Hematopoietic multipotent progenitor cell treated with erythropoietin and hydrocortisone succinate and interleukin-3 and kit ligand, for 6 days (in vitro differentiated cells): ENCODE measurements at regions not wholly inside any gene's neighbourhood (a gene's known extent, or its start where the extent isn't known, plus 50 kb on each side); places are given as distances from the start of the nearest gene placed in this dataset.
"Not testable (repeated sequence)": the region's sequence is repeated elsewhere in the genome, so short reads cannot be mapped to it uniquely, and the experiment has no call there.

ENCODE experiments used
- DNase-seq: peaks from one replicate; pipeline ENCODE4 v3.0.0-alpha.2; 2015

DNA sequence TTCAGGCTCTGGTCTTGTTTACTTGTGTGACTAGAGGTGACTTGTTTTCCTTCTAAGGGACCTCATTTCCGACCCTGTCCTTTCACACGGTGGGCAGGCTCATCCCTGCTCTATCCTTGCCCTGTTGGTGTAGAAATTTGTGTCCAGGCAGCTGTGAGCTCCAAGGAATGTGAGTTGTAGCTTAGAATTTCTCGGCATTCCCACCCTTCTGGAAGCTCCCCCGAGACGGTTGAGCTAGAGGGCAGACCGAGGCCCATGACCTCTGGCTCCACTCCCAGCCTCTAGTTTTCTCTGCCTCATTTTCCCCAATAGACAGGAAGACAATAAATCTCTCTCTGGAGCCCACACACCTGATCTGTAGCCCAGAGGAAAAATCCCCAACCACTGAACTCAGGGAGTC lies 100.9 kb downstream of the NAV1 start:
- DNase-seq, result no peak

GRCh38 chr1:201640624-201641023 lies 101.7 kb downstream of the NAV1 start:
- DNase-seq, result no peak

GRCh38 chr1:201641524-201642253 lies 102.8 kb downstream of the NAV1 start:
- DNase-seq, result no peak

DNA sequence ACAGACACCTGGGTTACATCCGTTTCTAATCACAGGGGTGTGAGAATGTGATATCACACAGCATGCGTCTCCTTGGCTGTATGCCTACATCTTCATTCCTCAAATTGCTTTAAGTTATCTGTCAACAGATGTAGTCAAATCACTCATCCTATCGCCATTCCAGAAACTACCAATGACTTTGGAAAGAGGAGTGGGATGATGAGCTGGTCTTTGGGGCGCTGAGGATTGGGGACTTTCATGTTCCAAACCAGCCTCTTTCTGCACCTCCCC lies 104.8 kb downstream of the NAV1 start:
- DNase-seq, result no peak

- DNase-seq, result no peak
These were observed 105.3 kb downstream of the NAV1 start for GRCh38 chr1:201644197-201644596.

- DNase-seq, result not testable (repeated sequence)
These were observed 106.1 kb downstream of the NAV1 start for GRCh38 chr1:201645000-201645399.

- DNase-seq, result no peak
These were observed 107.0 kb downstream of the NAV1 start for GRCh38 chr1:201645956-201646355.

DNA sequence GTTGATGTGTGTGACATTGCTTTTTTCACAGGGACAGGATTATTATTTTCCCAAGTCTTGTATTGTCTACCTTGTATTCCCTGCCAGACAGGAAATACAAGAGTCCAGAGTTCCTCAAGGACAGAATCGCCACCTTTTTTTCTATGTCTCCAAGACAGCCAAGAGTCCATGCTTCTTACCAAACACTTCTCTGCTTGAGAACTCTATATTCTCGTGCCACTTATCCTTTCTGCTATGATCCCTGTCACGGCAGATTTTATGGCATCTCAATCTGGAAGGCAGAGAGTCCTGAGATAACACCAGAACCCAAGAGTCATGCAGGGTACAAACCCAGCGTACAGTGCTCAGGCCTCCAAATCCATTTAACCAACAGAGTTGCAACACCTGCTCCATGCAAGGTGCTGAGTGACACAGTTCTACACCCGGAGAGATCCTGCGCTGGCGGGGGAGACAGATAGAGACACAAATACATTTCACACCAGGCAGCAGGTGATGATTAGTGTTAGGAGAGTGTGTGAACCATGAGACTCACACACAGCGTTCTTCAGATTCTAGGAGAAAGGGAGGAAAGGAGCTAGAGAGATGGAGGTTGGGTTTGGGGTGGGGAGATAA lies 107.6 kb downstream of the NAV1 start:
- no peak for DNase-seq

DNA sequence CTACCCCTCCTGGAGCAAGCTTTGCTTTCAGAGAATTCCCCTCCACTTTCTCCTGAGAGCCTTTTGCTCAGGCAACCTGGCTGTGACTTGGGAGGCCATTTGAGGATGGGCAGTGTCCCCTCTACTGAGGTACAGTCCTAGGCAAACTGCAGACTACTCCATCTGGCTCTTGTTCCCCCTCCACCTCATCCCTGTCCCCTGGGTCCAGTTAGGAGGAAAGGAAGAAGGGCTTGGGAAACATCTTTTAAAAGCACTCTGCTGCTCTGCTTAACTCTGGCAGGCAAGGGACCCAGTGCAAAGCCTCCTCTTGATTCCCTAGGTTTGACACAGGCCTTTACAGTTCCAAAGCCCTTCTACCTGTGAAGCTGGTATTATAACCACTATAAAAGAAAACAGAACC lies 108.2 kb downstream of the NAV1 start:
- DNase-seq, result no peak

DNA sequence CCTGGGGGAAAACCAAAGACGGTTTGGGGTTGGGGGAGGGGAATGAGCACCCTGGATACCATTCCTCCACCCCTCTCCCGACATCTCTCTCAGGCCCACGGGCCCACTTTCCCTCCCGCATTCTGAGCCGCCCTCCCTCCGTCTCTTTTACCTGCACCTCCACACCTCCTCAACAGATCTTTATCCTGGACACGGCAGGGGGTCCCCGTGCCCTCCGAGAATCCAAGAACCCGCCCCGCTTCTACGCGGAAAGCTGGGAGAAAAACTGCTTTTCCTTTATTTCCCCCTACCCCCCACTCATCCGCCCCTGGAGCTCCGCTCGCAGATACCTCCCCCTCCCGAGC lies 108.8 kb downstream of the NAV1 start:
- DNase-seq, result no peak

DNA sequence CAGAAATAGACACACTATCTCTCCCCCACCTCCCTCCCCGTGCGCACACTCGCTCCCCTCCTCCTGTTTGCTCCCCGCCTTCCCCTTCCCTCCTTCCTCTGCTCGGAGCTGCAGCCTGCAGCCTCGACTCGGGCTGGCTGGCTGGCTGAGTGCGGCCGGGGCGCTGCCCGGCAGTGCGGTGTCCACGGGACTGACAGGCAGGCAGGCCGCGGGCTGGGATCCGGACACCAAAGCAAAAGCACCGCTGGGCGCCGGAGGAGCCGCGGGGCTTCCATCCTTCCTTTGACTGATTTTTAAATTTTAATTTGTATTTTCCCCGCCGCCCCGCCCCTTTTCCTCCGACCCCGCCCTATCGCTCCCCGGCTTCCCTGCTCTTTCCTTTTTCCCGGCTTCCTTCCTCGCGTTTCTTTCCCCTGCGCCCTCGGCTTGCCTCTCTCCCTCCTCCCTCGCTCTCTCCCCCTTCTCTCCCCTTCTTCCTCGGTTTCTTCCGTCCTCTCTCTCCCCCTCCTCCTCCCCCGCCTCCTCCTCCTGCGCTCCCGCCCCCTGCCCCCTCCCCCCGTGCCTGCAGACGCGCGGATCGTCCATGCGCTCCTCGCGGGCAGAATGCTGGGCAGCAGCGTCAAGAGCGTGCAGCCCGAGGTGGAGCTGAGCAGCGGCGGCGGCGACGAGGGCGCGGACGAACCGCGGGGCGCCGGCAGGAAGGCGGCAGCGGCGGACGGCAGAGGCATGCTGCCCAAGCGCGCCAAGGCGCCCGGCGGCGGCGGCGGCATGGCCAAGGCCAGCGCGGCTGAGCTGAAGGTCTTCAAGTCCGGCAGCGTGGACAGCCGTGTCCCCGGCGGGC lies 109.4 kb downstream of the NAV1 start:
- peak; percentile 47 for DNase-seq

GRCh38 chr1:201648907-201649721 lies 110.2 kb downstream of the NAV1 start:
- no peak for DNase-seq

DNA sequence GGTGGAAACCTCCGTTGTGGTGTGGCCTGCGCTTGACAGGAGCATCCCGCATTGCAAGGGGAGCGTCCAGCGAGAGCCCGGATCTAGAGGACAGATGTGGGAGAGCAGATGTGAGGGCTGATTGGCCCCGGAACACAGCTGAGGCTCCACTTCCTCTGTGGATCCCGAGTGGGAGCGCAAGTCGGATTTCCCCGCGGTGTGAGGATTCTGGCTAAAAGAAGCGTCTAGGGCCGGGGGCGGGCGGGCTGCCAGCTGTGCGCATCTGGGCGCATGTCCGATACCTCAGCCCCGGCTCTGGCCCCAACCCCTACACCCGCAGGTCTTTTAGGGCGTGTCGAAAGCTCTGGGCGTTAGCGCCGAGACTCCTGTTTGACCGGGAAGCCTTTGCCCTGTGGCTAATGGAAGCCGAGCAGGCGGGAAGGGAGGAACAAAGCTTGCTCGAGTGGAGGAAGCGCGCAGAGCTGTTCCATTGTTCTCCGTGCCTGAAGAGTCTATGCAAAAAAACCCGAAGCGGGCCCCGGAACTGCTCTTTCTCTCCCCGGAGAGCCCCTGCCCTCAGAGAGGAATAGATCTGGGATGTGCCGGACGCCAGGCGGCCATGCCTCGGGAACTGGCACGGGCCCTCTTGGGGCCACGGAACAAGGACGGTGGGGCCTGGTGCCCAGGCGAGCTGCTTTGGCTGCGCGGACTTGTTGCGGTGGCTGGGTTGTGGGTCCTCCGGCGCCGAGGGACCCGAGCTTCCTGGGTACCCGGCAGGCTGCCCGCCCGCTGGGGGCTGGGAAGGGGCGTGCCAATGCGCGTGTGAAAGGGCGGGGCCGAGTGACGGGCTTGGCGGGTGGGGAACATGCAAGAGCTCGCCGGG lies 111.1 kb downstream of the NAV1 start:
- peak; percentile 6 for DNase-seq

DNA sequence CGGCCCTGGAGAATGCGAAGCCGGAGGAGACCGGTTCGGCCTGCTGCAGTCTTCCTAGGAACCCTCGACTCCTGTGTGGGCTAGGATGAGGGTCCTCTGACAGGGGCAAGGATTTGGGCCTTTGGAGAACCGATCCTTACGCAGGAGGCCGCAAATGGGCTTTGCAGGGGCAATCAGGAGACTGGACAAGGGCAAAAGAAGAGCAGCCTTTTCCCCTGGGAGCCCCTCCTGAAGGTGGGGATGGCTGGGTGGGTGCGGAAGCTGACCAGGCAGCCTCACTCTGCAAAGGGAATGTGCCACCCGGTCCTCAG lies 111.7 kb downstream of the NAV1 start:
- no peak for DNase-seq

- DNase-seq, result no peak
These were observed 113.3 kb downstream of the NAV1 start for GRCh38 chr1:201652181-201652580.

- peak; percentile 64 for DNase-seq
These were observed 114.3 kb downstream of the NAV1 start for GRCh38 chr1:201653233-201653632.

DNA sequence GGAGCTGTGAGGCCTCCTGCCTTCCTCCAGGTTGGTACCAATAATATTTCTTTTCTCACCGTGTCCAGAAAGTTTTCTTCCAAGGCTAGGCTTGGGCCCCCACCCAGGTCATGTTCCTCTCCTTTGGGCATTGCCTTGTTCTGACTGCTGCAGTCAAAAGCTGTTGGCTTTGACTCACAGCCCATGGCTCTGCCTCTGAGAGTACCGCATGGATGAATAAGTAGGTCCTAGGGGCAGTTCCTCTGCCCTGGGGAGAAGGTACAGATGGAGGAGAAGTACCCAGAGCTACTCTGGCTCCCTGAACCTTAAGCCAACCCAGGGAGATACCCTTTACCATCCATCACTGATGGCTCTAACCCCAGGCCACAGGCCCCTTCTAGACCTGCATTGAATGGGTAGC lies 115.0 kb downstream of the NAV1 start:
- DNase-seq, result no peak

DNA sequence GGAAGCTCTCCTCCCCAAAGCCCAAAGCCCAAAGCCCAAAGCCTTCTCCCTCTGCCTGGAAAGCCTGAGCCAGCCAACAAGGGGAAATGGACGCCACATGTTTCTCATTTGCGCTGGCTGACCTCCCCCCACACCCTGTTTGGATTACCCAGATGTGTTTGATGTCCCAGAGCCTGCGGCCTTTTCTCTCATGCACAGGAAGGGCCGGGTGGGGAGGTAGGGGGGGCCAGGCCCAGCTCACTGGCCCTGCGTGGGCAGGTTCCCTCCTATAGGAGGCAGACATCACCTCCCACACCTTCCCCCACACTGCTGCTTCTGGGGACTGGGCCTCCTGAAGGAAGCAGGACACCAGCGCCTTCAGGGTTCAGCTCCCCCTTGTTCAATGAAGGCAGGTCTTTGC lies 116.3 kb downstream of the NAV1 start:
- no peak for DNase-seq

- no peak for DNase-seq
These were observed 117.0 kb downstream of the NAV1 start for GRCh38 chr1:201655910-201656309.

DNA sequence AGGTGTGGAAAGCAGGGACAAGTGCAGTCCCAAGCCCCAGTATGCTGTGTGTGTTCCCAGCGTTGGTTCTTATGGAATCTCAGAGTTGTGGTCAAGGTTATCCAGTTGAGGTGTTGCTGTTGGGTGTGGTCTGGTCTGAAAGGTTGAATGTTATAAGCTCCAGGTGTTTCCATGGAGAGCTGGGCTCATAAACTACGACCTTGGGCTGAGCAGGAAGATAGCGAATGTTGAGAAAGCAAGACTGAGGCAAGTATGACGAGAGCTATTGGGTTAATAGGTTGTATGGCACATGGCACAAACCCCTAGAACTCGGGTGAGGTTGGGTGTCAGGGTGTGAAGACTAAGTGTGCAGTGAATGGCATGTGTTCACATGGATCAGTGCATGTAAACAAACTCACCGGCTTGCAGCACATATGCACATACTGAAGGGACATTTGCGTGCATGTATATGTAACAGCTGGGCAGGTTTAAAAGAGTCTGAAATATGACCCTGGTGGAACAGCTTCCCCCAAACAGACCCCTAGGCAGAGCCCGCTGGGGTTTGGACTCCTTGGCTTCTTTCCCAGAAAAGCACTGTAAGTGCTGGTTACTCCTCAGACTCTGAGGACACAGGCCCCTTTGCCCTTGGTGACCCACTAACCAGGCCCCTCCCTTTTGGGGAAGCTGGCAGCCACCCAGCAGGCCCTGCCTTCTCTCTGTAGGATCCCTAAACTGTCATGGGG lies 117.5 kb downstream of the NAV1 start:
- DNase-seq, result no peak

- DNase-seq, result no peak
These were observed 120.6 kb downstream of the NAV1 start for GRCh38 chr1:201659572-201659971.
